ENCODE measurements at regions not wholly inside any gene's neighbourhood (a gene's known extent, or its start where the extent isn't known, plus 50 kb on each side); places are given as distances from the start of the nearest gene placed in this dataset.

DNA sequence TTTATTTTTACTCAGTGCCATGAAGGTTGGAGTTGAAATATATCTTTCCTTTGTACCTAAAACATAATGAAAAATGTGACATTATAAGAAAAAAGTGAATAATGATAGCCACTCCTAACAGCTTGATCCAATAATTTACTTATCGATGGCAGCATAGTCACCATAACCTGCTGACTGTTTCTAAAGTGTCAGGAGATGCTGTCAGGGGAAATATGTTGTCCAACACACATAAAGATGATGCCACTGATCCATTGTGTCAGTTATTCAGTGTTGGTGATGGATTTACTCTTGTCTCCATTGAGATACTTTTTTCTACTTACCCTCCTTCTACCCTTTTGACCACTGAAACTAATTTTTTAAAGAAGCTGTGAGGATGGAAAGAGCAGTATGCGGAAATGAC is 1006.9 kb upstream of the TMEFF2 start (continued):
- TF ChIP-seq, protein P1, sequence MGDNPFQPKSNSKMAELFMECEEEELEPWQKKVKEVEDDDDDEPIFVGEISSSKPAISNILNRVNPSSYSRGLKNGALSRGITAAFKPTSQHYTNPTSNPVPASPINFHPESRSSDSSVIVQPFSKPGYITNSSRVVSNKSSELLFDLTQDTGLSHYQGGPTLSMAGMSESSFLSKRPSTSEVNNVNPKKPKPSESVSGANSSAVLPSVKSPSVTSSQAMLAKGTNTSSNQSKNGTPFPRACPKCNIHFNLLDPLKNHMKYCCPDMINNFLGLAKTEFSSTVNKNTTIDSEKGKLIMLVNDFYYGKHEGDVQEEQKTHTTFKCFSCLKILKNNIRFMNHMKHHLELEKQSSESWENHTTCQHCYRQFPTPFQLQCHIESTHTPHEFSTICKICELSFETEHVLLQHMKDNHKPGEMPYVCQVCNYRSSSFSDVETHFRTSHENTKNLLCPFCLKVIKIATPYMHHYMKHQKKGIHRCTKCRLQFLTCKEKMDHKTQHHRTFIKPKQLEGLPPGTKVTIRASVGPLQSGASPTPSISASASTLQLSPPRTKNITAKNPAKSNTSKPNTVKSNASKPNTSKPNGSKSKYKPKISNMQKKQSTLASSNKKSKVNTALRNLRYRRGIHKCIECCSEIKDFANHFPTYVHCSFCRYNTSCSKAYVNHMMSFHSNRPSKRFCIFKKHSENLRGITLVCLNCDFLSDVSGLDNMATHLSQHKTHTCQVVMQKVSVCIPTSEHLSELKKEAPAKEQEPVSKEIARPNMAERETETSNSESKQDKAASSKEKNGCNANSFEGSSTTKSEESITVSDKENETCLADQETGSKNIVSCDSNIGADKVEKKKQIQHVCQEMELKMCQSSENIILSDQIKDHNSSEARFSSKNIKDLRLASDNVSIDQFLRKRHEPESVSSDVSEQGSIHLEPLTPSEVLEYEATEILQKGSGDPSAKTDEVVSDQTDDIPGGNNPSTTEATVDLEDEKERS (tag by site-specific recombination; IDR thresholded peaks at IDR 0.05): no peak
- TF ChIP-seq ZNF202 (tag by site-specific recombination; IDR thresholded peaks at IDR 0.05; ENCODE audit: borderline replicate concordance): no peak
- no peak for TF ChIP-seq ZNF561 (tag by site-specific recombination; IDR thresholded peaks at IDR 0.05; ENCODE audit: borderline replicate concordance)
- TF ChIP-seq PRDM2 (tag by site-specific recombination; IDR thresholded peaks at IDR 0.05; ENCODE audit: borderline replicate concordance): no peak
- TF ChIP-seq ZBTB17 (tag by site-specific recombination; IDR thresholded peaks at IDR 0.05): no peak
- TF ChIP-seq ZFP41 (tag by site-specific recombination; IDR thresholded peaks at IDR 0.05; ENCODE audit: borderline replicate concordance): no peak
- TF ChIP-seq ZBTB1 (tag by site-specific recombination; IDR thresholded peaks at IDR 0.05): no peak

GRCh38 chr2:193199322-193199721 is 1004.6 kb upstream of the TMEFF2 start:
- TF ChIP-seq, protein P2, sequence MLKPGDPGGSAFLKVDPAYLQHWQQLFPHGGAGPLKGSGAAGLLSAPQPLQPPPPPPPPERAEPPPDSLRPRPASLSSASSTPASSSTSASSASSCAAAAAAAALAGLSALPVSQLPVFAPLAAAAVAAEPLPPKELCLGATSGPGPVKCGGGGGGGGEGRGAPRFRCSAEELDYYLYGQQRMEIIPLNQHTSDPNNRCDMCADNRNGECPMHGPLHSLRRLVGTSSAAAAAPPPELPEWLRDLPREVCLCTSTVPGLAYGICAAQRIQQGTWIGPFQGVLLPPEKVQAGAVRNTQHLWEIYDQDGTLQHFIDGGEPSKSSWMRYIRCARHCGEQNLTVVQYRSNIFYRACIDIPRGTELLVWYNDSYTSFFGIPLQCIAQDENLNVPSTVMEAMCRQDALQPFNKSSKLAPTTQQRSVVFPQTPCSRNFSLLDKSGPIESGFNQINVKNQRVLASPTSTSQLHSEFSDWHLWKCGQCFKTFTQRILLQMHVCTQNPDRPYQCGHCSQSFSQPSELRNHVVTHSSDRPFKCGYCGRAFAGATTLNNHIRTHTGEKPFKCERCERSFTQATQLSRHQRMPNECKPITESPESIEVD (tag by site-specific recombination; IDR thresholded peaks at IDR 0.05): no peak
- TF ChIP-seq ZNF292 (tag by site-specific recombination; IDR thresholded peaks at IDR 0.05; ENCODE audit: borderline replicate concordance, low read depth): no peak
- H3K27ac ChIP-seq (ENCODE audit: extremely low read depth, low read depth, low read length): no peak overlapping the region
- ChIA-PET POLR2A (no interaction called here), CTCF (interaction anchor here (0.8 kb wide), 1 partner anchor 17 kb away, joined by 3 read pairs; no protein-coding TSS in a partner anchor)
- no peaks in the 10 kb centered on the region for H3K36me3 ChIP-seq (ENCODE audit: control insufficient read depth in 2 of 2, insufficient read depth in 1 of 2, low read length in 2 of 2)
- H3K4me3 ChIP-seq (ENCODE audit: low read depth, low read length): no peak overlapping the region
- no peaks in the 10 kb centered on the region for H3K9me3 ChIP-seq (ENCODE audit: control insufficient read depth, insufficient read depth, low read depth, low read length)
- H3K4me1 ChIP-seq (ENCODE audit: control insufficient read depth, insufficient read depth, low read length): no peaks in the 10 kb centered on the region

DNA sequence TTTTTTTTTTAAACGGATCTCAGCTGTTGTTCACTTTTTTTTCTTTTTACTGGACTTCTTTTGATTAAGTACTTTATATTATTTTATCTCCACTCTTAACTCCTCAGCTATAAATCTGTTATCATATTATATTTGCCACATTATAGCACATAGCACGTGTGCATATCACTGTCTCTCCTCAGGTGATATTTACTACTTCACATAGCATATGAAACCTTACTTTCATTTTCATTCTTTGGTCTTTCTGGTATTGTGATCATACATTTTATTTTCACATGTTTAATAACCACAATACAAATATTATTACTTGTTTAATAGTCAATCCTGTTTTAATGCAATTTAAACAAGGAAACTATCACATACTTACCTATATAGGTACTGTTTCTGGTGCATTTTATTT is 993.1 kb upstream of the TMEFF2 start:
- H3K27ac ChIP-seq (ENCODE audit: extremely low read depth, low read depth, low read length): no peak overlapping the region
- POLR2A ChIA-PET: no interaction called here
- H3K36me3 ChIP-seq (ENCODE audit: control insufficient read depth in 2 of 2, insufficient read depth in 1 of 2, low read length in 2 of 2): no peaks in the 10 kb centered on the region
- no peaks in the 10 kb centered on the region for H3K9me3 ChIP-seq (ENCODE audit: control insufficient read depth, insufficient read depth, low read depth, low read length)
- TF ChIP-seq ZNF521 (tag by site-specific recombination; IDR thresholded peaks at IDR 0.05) (no peak), GLIS2 (tag by site-specific recombination; IDR thresholded peaks at IDR 0.05) (no peak), ZNF23 (tag by site-specific recombination; IDR thresholded peaks at IDR 0.05; ENCODE audit: borderline replicate concordance) (no peak), ZNF37A (tag by site-specific recombination; IDR thresholded peaks at IDR 0.05) (no peak), ZNF223 (tag by site-specific recombination; IDR thresholded peaks at IDR 0.05) (no peak), RBAK (tag by site-specific recombination; IDR thresholded peaks at IDR 0.05) (no peak), ZNF513 (tag by site-specific recombination; IDR thresholded peaks at IDR 0.05) (no peak)
- TF ChIP-seq, protein P2 (tag by site-specific recombination; IDR thresholded peaks at IDR 0.05): no peak
- TF ChIP-seq, protein P3, sequence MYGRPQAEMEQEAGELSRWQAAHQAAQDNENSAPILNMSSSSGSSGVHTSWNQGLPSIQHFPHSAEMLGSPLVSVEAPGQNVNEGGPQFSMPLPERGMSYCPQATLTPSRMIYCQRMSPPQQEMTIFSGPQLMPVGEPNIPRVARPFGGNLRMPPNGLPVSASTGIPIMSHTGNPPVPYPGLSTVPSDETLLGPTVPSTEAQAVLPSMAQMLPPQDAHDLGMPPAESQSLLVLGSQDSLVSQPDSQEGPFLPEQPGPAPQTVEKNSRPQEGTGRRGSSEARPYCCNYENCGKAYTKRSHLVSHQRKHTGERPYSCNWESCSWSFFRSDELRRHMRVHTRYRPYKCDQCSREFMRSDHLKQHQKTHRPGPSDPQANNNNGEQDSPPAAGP (tag by site-specific recombination; IDR thresholded peaks at IDR 0.05): no peak
- no peaks in the 10 kb centered on the region for H3K4me1 ChIP-seq (ENCODE audit: control insufficient read depth, insufficient read depth, low read length)
- no peak overlapping the region for H3K4me3 ChIP-seq (ENCODE audit: low read depth, low read length)
- CTCF ChIA-PET: no interaction called here
